Tibial nerve (tissue), 4 donors: ENCODE measurements at regions not wholly inside any gene's neighbourhood (a gene's known extent, or its start where the extent isn't known, plus 50 kb on each side); places are given as distances from the start of the nearest gene placed in this dataset.

Source experiments
- EP300 ChIP-seq, 2 donors: sonication (generic); formaldehyde crosslinking; IDR thresholded peaks; one replicate each; pipeline ENCODE4 v1.6.1; 2017; ENCODE audit warnings: antibody characterized with exemption in 2 of 2, mild to moderate bottlenecking in 1 of 2
- POLR2A ChIP-seq, 2 donors: fragments of 450-650 bp; IDR thresholded peaks; one replicate each; pipeline ENCODE4 v1.6.1; 2017; ENCODE audit warnings: antibody characterized with exemption in 2 of 2, mild to moderate bottlenecking in 2 of 2, moderate library complexity in 2 of 2
- TF ChIP-seq, protein P1 (sequence below), 5 experiments: fragments of 200-600 bp in 3 of 5; fragments of 450-650 bp in 2 of 5; sonication (generic) in 3 of 5; IDR thresholded peaks; one replicate each; pipeline ENCODE4 v1.5.1; 2016 to 2019; ENCODE audit warnings: antibody characterized with exemption in 5 of 5, mild to moderate bottlenecking in 3 of 5, moderate library complexity in 2 of 5

DNA sequence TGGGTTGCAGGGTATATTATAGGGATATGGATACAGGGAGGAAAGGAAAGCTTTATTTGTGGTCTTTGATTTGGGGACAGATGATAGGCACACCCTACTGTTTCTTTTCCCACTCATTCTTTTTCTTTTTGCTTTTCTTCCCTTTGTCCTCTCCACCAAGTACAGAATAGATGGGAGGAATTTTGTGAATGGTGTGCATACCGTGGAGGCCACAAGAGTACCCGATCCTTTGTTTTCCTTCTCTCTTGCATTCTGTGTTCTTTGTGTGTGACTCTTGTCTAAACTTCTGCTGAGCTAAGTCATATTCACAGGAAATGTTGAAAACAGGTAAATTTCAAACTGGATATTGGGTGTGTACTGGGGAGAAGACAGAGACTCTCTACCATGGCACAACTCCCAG is 321.4 kb upstream of the SLC8A1 start:
- TF ChIP-seq, protein P1, sequence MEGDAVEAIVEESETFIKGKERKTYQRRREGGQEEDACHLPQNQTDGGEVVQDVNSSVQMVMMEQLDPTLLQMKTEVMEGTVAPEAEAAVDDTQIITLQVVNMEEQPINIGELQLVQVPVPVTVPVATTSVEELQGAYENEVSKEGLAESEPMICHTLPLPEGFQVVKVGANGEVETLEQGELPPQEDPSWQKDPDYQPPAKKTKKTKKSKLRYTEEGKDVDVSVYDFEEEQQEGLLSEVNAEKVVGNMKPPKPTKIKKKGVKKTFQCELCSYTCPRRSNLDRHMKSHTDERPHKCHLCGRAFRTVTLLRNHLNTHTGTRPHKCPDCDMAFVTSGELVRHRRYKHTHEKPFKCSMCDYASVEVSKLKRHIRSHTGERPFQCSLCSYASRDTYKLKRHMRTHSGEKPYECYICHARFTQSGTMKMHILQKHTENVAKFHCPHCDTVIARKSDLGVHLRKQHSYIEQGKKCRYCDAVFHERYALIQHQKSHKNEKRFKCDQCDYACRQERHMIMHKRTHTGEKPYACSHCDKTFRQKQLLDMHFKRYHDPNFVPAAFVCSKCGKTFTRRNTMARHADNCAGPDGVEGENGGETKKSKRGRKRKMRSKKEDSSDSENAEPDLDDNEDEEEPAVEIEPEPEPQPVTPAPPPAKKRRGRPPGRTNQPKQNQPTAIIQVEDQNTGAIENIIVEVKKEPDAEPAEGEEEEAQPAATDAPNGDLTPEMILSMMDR (IDR thresholded peaks at IDR 0.05): no peak
- no peak for TF ChIP-seq POLR2A (IDR thresholded peaks at IDR 0.05)
- no peak for TF ChIP-seq EP300 (IDR thresholded peaks at IDR 0.05)
